Activated CD8-positive, alpha-beta T cell treated with anti-CD3 and anti-CD28 coated beads, Interleukin-2, amount 10 ng/mL, durations not matched to agents 7 days and 5 days (primary cell): ENCODE measurements at regions not wholly inside any gene's neighbourhood (a gene's known extent, or its start where the extent isn't known, plus 50 kb on each side); places are given as distances from the start of the nearest gene placed in this dataset.

Experiments used
- ATAC-seq: fragments of 150-1000 bp; cut with Tn5 transposase; one replicate; pipeline ENCODE4 v1.10.0; 2021; ENCODE audit warnings: moderate library complexity
- CTCF ChIA-PET: fragments of 350-600 bp; sonication (Branson Sonifier 250); formaldehyde crosslinking; loops from one replicate; lab custom pipeline; 2021; ENCODE audit warnings: antibody characterized with exemption; lab: Charles Lee
- POLR2A ChIA-PET: fragments of 350-600 bp; sonication (Branson Sonifier 250); formaldehyde crosslinking; loops from one replicate; lab custom pipeline; 2021; ENCODE audit warnings: antibody characterized with exemption; lab: Charles Lee
- DNase-seq: peaks from one replicate; pipeline ENCODE4 v3.0.0-alpha.2; 2020
- H3K27ac Mint-ChIP-seq: one replicate; pipeline ENCODE4 v1.8.0; 2021; ENCODE audit warnings: mild to moderate bottlenecking, mixed read lengths
- H3K27me3 Mint-ChIP-seq: one replicate; pipeline ENCODE4 v1.8.0; 2021; ENCODE audit warnings: low read depth, mixed read lengths
- H3K36me3 Mint-ChIP-seq: one replicate; pipeline ENCODE4 v1.8.0; 2021; ENCODE audit warnings: low read depth, mixed read lengths
- H3K4me1 Mint-ChIP-seq: one replicate; pipeline ENCODE4 v1.8.0; 2021; ENCODE audit warnings: low read depth, mixed read lengths
- H3K4me3 Mint-ChIP-seq: one replicate; pipeline ENCODE4 v1.8.0; 2021; ENCODE audit warnings: mild to moderate bottlenecking, mixed read lengths
- H3K9me3 Mint-ChIP-seq: one replicate; pipeline ENCODE4 v1.8.0; 2022; ENCODE audit warnings: mixed read lengths; ENCODE audit not compliant: insufficient read depth

- Mint-ChIP-seq H3K36me3 (no peaks in the 10 kb centered on the region), H3K27ac (no peak overlapping the region), H3K27me3 (no peaks in the 10 kb centered on the region), H3K4me1 (no peaks in the 10 kb centered on the region), H3K4me3 (no peak overlapping the region), H3K9me3 (no peaks in the 10 kb centered on the region)
- CTCF ChIA-PET: no interaction called here
- POLR2A ChIA-PET: no interaction called here
- no peak for ATAC-seq
- DNase-seq: no peak
Observed at GRCh38 chr4:110808351-110808878, 185.5 kb upstream of the PITX2 start.

- ATAC-seq (no peak), DNase-seq (no peak)
- ChIA-PET CTCF (no interaction called here), POLR2A (no interaction called here)
- no peaks in the 10 kb centered on the region for H3K9me3 Mint-ChIP-seq
- no peak overlapping the region for H3K4me3 Mint-ChIP-seq
- H3K27me3 Mint-ChIP-seq: no peaks in the 10 kb centered on the region
- no peaks in the 10 kb centered on the region for H3K4me1 Mint-ChIP-seq
- no peaks in the 10 kb centered on the region for H3K36me3 Mint-ChIP-seq
- no peak overlapping the region for H3K27ac Mint-ChIP-seq
Observed at GRCh38 chr4:110815950-110816349, 193.1 kb upstream of the PITX2 start.

GRCh38 chr4:110816367-110816766 is 193.5 kb upstream of the PITX2 start:
- H3K4me1 Mint-ChIP-seq: no peaks in the 10 kb centered on the region
- H3K36me3 Mint-ChIP-seq: no peaks in the 10 kb centered on the region
- H3K9me3 Mint-ChIP-seq: no peaks in the 10 kb centered on the region
- no peak overlapping the region for H3K27ac Mint-ChIP-seq
- ChIA-PET CTCF (no interaction called here), POLR2A (no interaction called here)
- no peak overlapping the region for H3K4me3 Mint-ChIP-seq
- ATAC-seq (no peak), DNase-seq (no peak)
- no peaks in the 10 kb centered on the region for H3K27me3 Mint-ChIP-seq

GRCh38 chr4:110821186-110821585 is 198.3 kb upstream of the PITX2 start:
- Mint-ChIP-seq H3K36me3 (no peaks in the 10 kb centered on the region), H3K27ac (no peak overlapping the region), H3K4me1 (no peaks in the 10 kb centered on the region)

GRCh38 chr4:110823251-110823650 is 200.4 kb upstream of the PITX2 start:
- DNase-seq (no peak), ATAC-seq (no peak)
- H3K27me3 Mint-ChIP-seq: no peaks in the 10 kb centered on the region
- H3K36me3 Mint-ChIP-seq: no peaks in the 10 kb centered on the region
- no peak overlapping the region for H3K4me3 Mint-ChIP-seq
- H3K4me1 Mint-ChIP-seq: no peaks in the 10 kb centered on the region
- ChIA-PET CTCF (no interaction called here), POLR2A (no interaction called here)
- no peak overlapping the region for H3K27ac Mint-ChIP-seq
- peaks cover 9% of the 10 kb centered on the region for H3K9me3 Mint-ChIP-seq

More at GRCh38 chr4:110821186-110821585, 198.3 kb upstream of the PITX2 start:
- ATAC-seq (no peak), DNase-seq (no peak)
- Mint-ChIP-seq H3K9me3 (peaks cover 4% of the 10 kb centered on the region), H3K4me3 (no peak overlapping the region), H3K27me3 (no peaks in the 10 kb centered on the region)
- CTCF ChIA-PET: no interaction called here
- POLR2A ChIA-PET: no interaction called here

GRCh38 chr4:110824344-110824743 is 201.5 kb upstream of the PITX2 start:
- Mint-ChIP-seq H3K4me3 (no peak overlapping the region), H3K27me3 (no peaks in the 10 kb centered on the region), H3K27ac (no peak overlapping the region), H3K9me3 (peaks cover 9% of the 10 kb centered on the region), H3K36me3 (no peaks in the 10 kb centered on the region), H3K4me1 (no peaks in the 10 kb centered on the region)
- CTCF ChIA-PET: no interaction called here
- ATAC-seq (no peak), DNase-seq (no peak)
- POLR2A ChIA-PET: no interaction called here

- H3K9me3 Mint-ChIP-seq: peaks cover 9% of the 10 kb centered on the region
- H3K4me1 Mint-ChIP-seq: no peaks in the 10 kb centered on the region
- no peak overlapping the region for H3K4me3 Mint-ChIP-seq
- no peak for DNase-seq
- no peaks in the 10 kb centered on the region for H3K27me3 Mint-ChIP-seq
- ChIA-PET CTCF (no interaction called here), POLR2A (no interaction called here)
- H3K36me3 Mint-ChIP-seq: no peaks in the 10 kb centered on the region
- H3K27ac Mint-ChIP-seq: no peak overlapping the region
- ATAC-seq: no peak
Observed at GRCh38 chr4:110826656-110827055, 203.8 kb upstream of the PITX2 start.

- no peak overlapping the region for H3K27ac Mint-ChIP-seq
- no peak for ATAC-seq
- no peaks in the 10 kb centered on the region for H3K27me3 Mint-ChIP-seq
Observed at GRCh38 chr4:110830461-110830860, 207.6 kb upstream of the PITX2 start.

GRCh38 chr4:110837896-110838450 is 215.1 kb upstream of the PITX2 start:
- POLR2A ChIA-PET: no interaction called here
- H3K36me3 Mint-ChIP-seq: no peaks in the 10 kb centered on the region

More at GRCh38 chr4:110830461-110830860, 207.6 kb upstream of the PITX2 start:
- ChIA-PET POLR2A (no interaction called here), CTCF (no interaction called here)
- no peak overlapping the region for H3K4me3 Mint-ChIP-seq
- H3K4me1 Mint-ChIP-seq: no peaks in the 10 kb centered on the region
- H3K36me3 Mint-ChIP-seq: no peaks in the 10 kb centered on the region
- DNase-seq: no peak
- H3K9me3 Mint-ChIP-seq: peaks cover 6% of the 10 kb centered on the region

GRCh38 chr4:110840221-110840654 is 217.4 kb upstream of the PITX2 start:
- H3K36me3 Mint-ChIP-seq: no peaks in the 10 kb centered on the region
- no peaks in the 10 kb centered on the region for H3K27me3 Mint-ChIP-seq
- no peak overlapping the region for H3K27ac Mint-ChIP-seq
- ChIA-PET CTCF (no interaction called here), POLR2A (no interaction called here)
- DNase-seq: no peak
- no peaks in the 10 kb centered on the region for H3K4me1 Mint-ChIP-seq
- ATAC-seq: no peak
- no peak overlapping the region for H3K4me3 Mint-ChIP-seq
- H3K9me3 Mint-ChIP-seq: no peaks in the 10 kb centered on the region

More at GRCh38 chr4:110837896-110838450, 215.1 kb upstream of the PITX2 start:
- H3K9me3 Mint-ChIP-seq: no peaks in the 10 kb centered on the region
- no peaks in the 10 kb centered on the region for H3K27me3 Mint-ChIP-seq
- H3K4me1 Mint-ChIP-seq: no peaks in the 10 kb centered on the region
- CTCF ChIA-PET: no interaction called here
- H3K4me3 Mint-ChIP-seq: no peak overlapping the region
- DNase-seq: no peak
- no peak overlapping the region for H3K27ac Mint-ChIP-seq
- ATAC-seq: no peak

- DNase-seq: no peak
- CTCF ChIA-PET: no interaction called here
- H3K9me3 Mint-ChIP-seq: no peaks in the 10 kb centered on the region
- no peaks in the 10 kb centered on the region for H3K4me1 Mint-ChIP-seq
- no peak overlapping the region for H3K27ac Mint-ChIP-seq
- H3K36me3 Mint-ChIP-seq: no peaks in the 10 kb centered on the region
- ATAC-seq: no peak
- H3K27me3 Mint-ChIP-seq: no peaks in the 10 kb centered on the region
- no peak overlapping the region for H3K4me3 Mint-ChIP-seq
- POLR2A ChIA-PET: no interaction called here
Observed at GRCh38 chr4:110848787-110849186, 225.9 kb upstream of the PITX2 start.

GRCh38 chr4:110849461-110849860 is 226.6 kb upstream of the PITX2 start:
- no peaks in the 10 kb centered on the region for H3K27me3 Mint-ChIP-seq
- POLR2A ChIA-PET: no interaction called here
- no peak overlapping the region for H3K4me3 Mint-ChIP-seq
- CTCF ChIA-PET: no interaction called here
- DNase-seq (no peak), ATAC-seq (no peak)
- H3K4me1 Mint-ChIP-seq: no peaks in the 10 kb centered on the region
- no peak overlapping the region for H3K27ac Mint-ChIP-seq
- H3K36me3 Mint-ChIP-seq: no peaks in the 10 kb centered on the region
- no peaks in the 10 kb centered on the region for H3K9me3 Mint-ChIP-seq
